GM21529 (cell line): ENCODE measurements at regions not wholly inside any gene's neighbourhood (a gene's known extent, or its start where the extent isn't known, plus 50 kb on each side); places are given as distances from the start of the nearest gene placed in this dataset.
"Not testable (repeated sequence)": the region's sequence is repeated elsewhere in the genome, so short reads cannot be mapped to it uniquely, and the experiment has no call there.

Experiments used
- ATAC-seq: cut with Tn5 transposase; IDR thresholded peaks from one replicate; pipeline ENCODE4 v1.9.1; 2021; ENCODE audit not compliant: unreplicated experiment

GRCh38 chr14:61602003-61602732, 93.1 kb upstream of the HIF1A start:
- ATAC-seq = no peak

GRCh38 chr14:61602733-61603077, 92.6 kb upstream of the HIF1A start:
- ATAC-seq = no peak

DNA sequence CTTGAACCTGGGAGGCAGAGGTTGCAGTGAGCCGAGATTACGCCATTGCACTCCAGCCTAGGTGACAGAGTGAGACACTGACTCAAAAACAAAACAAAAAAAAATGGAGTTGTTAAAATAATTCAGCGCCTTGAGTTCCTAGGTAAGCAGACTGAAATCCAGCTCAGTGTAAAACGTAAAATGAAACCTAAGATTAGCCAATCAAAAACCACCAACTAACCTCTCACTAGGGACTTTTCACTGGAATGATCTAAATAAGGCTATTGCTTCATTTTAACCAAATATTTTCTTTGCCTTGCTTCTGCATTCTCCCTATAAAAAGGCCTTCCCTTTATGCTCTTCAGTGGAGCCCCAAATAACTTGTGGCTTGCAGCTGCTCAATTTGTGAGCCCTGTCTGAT, 91.6 kb upstream of the HIF1A start:
- no peak for ATAC-seq

- ATAC-seq = no peak
Measured at GRCh38 chr14:61607570-61608244, 87.6 kb upstream of the HIF1A start.

- ATAC-seq = no peak
Measured at GRCh38 chr14:61608245-61609165, 86.8 kb upstream of the HIF1A start.

DNA sequence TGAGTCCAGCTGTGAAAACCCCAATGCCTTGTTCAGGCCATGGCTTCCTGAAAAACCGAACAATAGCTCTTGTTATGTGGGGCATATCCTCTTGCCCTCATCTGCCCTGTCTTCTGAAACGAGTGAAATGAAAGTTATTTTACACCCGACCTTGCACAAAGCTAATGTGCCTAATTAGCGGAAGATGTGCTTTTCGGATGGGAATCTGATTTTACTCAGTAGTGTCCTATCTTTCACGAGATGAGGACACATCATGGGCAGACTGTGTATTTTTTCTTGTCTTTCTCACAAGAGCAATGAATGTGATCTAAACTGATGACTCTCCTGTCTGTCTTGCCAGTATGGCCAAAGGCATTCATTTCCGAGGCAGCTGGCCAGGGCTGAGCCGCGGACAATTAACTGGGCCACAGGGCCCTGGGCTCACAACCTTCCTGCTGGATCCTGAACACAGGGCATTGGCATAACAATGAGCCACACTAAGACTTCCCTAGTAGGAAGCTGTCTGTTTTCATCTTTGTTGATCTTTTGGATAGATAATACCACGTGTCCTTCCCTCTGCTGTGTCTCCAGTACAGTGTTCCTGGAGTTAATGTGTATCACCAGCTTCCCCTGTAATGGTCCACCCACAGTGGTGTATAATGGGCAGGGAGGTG, 86.0 kb upstream of the HIF1A start:
- ATAC-seq = no peak

GRCh38 chr14:61609884-61610283, 85.4 kb upstream of the HIF1A start:
- no peak for ATAC-seq

- no peak for ATAC-seq
Measured at GRCh38 chr14:61610900-61611299, 84.4 kb upstream of the HIF1A start.

- no peak for ATAC-seq
Measured at GRCh38 chr14:61611880-61612630, 83.3 kb upstream of the HIF1A start.

GRCh38 chr14:61613006-61613405, 82.3 kb upstream of the HIF1A start:
- not testable (repeated sequence) for ATAC-seq

DNA sequence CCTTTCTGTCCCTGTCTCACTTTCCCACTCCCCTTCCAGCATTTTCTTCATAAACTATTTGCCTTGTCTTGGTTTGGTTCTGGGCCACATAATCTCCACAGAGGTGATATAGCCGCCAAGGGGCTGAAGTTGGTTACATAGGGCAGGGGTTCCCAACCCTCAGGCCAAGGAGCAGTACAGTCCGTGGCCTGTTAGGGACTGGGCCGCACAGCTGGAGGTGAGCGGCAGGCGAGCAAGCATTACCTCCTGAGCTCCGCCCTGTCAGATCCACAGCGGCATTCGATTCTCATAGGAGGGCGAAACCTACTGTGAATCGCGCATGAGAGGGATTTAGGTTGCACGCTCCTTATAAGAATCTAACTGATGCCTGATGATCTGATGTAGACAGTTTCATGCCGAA, 80.6 kb upstream of the HIF1A start:
- ATAC-seq = no peak

- no peak for ATAC-seq
Measured at GRCh38 chr14:61615743-61616523, 79.4 kb upstream of the HIF1A start.

DNA sequence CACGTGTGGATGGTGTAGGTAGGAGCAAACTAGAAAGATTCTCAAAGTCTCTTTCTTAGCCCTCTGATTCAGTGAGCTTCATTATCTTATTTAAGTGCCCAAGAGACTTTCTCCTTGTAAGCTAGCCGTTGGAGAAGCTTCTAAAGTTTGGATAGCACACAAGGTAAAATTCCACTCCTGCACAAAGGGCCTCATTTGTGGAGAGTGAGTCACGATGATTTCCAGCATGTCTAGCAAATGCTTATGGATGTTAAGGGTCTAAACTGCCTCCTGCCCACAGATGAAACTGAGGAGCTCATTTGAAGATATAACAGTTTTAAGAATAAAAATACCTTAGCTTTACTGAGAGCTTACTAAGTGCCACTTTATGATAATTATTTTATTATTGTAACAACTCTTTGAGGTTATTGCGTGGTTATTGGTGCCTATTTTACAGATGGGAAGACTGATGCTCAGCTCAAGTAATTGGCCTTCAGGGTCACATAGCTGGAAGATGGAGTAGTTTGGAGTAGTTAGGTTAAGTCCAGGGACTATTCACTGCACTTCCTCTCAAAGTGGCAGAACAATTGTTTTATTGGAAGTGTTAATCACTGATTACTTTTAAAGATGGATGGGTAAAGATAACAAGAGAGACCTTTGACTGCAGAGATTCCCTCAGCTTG, 78.7 kb upstream of the HIF1A start:
- no peak for ATAC-seq

DNA sequence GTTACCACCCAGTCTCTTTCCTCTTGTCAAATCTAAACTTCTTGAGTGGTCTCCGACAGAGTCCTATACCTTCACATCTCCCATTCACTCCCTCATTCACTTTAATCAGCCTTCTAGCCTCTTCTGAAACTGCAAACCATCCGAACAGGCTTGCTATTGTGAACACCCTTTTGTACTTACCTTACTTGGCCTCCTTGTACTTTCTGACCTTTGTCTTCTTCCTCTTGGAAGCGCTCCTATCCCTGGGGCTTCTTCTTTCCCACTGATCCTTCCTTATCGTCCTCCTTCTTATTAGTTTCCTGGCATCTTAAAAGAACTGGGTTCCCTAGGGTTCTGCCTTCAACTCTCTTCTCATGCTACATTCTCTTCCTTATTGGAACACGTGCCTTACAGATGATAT, 76.9 kb upstream of the HIF1A start:
- ATAC-seq = no peak

DNA sequence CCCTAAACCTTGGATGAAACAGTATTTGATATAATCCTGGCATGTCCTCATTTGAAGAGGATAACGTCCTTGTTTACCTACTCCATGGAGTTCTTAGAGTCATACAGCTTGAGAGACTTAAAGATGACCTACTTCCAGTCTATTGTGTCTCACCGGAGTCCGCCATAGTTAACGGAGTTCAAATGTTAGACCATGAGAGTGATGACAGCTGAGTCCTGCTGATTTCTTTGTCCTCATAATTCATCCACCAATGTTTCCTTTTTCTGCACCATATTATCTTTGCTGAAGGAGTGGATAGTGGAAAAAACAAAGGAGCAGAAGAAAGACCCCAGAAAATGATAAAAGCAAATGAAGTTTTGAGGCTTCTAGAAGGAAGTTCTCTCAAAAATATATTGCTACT, 75.8 kb upstream of the HIF1A start:
- ATAC-seq = no peak

DNA sequence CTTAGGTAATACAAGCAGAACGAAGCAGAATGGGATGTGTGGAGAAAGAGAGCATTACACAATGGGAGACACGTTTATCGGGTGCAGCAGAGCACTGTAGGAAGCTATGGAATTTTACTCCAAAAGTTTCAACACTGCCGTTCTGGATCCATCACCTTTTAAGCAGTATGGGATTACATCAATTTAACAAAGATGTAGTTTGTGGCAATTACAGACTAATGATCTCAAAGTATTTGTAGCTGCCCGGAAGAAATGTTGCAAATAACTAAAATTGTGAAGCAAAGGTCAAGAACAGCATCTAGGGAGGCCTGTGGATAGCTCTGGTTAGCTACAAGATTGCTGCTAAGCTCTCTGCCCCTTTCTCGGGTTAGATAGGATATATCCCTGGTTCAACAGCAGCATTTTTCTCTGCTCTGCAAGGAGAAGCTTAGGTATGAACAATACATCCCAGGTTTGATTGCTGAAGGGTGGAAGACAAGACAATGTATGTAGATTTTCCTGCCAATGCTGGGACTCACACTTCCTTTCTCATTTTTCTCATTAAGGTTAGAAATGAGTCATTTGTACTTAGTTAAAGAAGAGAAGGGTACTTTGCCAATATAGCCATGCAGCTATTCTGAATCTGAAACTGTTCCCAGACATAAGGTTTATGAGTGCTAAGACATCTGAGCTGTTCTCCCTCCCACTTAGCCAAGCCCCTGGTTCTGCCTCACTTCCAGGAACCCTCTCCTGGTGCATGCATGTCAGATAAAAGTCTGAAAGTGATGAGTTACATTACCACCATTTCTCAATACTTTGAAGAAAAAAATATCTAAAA, 75.0 kb upstream of the HIF1A start:
- ATAC-seq = peak; percentile 91

- ATAC-seq = no peak
Measured at GRCh38 chr14:61621444-61621843, 73.9 kb upstream of the HIF1A start.

GRCh38 chr14:61622051-61622450, 73.3 kb upstream of the HIF1A start:
- no peak for ATAC-seq
